GM19397 (cell line): ENCODE measurements at regions not wholly inside any gene's neighbourhood (a gene's known extent, or its start where the extent isn't known, plus 50 kb on each side); places are given as distances from the start of the nearest gene placed in this dataset.

Source experiments
- ATAC-seq: cut with Tn5 transposase; IDR thresholded peaks from one replicate; pipeline ENCODE4 v1.9.1; 2021; ENCODE audit warnings: mild to moderate bottlenecking, moderate library complexity; ENCODE audit not compliant: unreplicated experiment

GRCh38 chr13:106433066-106433465, 102.4 kb downstream of the EFNB2 start:
- ATAC-seq, result no peak

GRCh38 chr13:106432636-106433035, 102.8 kb downstream of the EFNB2 start:
- ATAC-seq, result no peak

- ATAC-seq, result no peak
Observed at GRCh38 chr13:106426909-106427308, 108.6 kb downstream of the EFNB2 start.

GRCh38 chr13:106425661-106426060, 109.8 kb downstream of the EFNB2 start:
- ATAC-seq, result no peak

- ATAC-seq, result no peak
Observed at GRCh38 chr13:106424805-106425204, 110.7 kb downstream of the EFNB2 start.

- ATAC-seq, result no peak
Observed at GRCh38 chr13:106423530-106423929, 111.9 kb downstream of the EFNB2 start.

- no peak for ATAC-seq
Observed at GRCh38 chr13:106418556-106418955, 116.9 kb downstream of the EFNB2 start.

DNA sequence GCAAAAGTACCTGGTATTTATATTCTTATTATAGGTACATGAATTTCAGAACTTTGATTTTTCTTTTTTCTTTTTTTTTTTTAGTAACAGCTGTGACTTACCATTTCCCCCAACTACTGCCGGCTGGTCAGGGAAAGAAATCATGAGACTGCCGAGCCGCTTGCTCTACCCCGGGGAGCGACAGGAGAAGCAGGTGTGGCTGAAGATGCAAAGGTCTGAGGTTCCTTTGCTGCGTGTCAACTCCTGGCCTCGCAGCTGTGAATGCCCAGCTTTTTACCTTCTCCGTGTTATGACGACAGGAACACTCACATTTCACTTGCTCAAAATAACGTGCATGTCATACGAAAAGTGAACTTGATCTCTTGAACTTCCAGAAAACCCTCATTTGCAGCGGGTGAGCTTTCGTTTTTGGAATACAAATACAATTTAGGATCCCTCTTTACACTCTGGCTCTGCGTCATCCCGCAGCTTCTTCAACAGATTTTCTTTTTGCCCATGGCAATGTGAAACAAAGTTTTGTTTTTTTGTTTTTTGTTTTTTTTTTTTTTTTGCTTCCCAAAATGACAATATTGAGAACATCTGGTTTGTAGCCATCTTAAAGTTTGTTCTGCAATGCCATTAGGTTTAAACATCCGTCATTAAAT, 117.9 kb downstream of the EFNB2 start:
- ATAC-seq, result no peak

GRCh38 chr13:106416645-106417044, 118.8 kb downstream of the EFNB2 start:
- ATAC-seq, result no peak

- no peak for ATAC-seq
Observed at GRCh38 chr13:106415971-106416370, 119.5 kb downstream of the EFNB2 start.

- ATAC-seq, result no peak
Observed at GRCh38 chr13:106415442-106415841, 120.0 kb downstream of the EFNB2 start.

DNA sequence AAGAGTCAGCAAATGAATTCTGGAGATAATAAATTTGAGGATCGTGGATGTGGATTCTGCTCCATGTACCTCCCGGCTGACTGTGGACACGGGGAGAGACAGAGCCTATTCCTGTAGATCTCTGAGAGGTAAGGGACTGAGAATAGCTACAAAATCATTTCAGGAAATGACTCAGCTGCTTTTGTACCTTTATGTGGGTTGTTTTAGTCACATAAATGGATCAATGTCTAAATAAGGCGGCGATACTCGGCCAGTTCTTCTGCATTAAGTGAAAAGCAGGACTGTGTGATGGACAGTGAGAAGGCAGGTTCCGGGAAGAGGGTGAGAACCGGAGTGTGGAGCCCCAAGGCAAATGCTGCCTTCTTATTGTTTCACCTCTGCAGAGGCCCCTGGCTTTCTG, 128.1 kb downstream of the EFNB2 start:
- no peak for ATAC-seq

- no peak for ATAC-seq
Observed at GRCh38 chr13:106405731-106406130, 129.7 kb downstream of the EFNB2 start.

DNA sequence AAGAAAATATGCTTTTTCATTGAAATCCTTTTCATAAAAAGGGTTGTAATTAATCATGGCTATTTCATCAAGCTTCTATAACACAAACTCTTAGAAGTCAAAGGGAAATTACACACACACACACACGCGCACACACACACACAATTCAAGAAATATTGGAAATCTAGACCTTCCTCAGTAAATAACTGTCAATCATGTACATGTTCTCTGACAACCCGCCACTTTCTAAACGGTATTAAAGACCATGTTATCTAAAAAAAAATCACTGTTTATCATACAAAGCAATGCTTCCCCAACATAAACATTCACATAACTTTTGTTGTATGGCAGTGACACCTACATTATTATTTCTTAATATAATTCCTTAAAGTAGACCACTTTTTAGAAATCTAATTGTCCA, 132.2 kb downstream of the EFNB2 start:
- no peak for ATAC-seq

DNA sequence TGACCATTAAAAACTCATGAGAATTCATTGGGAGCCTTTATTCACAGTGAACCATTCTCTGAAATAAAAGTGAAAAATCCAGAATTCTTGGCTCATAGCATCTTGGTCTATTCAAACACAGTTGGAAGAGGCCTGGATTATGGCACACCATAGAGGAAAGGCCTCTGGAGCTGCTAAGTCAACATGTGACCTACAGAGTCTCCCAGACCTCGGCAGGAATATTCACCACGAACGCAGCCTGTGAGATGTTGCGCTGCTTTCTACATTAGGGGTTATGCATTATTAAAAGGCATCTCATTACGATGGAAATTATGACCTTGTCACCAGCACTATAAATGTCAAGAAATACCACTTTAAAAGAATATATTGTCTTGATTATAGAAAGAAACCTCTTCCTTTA, 132.6 kb downstream of the EFNB2 start:
- no peak for ATAC-seq

DNA sequence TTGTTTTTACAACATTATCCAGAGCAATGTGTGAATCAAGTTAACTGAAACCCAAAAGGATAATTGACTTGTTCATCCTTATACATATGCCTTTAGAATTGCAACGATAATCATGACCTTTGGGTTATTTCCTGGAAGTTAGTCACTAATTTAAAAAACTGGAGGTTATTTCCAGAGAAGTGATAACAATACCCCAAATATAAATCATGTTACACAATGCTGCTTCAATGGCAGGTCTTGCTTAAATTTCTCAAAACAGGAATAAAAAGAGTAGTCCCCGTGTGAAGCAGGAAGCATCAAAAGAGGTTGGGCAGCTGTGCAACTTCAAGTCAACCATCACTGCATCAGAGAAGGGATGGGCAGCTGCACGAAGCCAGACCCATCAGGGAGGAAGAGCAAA, 134.4 kb downstream of the EFNB2 start:
- no peak for ATAC-seq

DNA sequence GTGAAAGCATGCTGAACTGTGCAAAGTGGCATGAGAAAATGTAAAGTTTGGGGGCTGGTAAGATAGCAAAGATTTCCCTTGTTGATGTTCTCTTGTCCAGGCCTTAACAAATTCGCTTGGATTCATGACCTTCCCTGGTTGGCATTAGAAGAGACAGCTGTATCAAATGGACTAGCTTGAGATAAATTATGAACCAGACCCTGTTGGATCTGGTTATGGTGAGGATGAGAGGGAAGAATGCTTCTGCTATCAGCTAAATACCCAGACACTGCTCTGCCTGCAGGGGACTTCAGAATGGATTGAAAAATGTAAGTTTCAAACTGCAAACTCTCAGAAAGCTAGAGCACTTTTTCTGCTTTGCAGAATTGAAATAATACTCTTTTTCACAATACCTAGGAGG, 135.2 kb downstream of the EFNB2 start:
- no peak for ATAC-seq

DNA sequence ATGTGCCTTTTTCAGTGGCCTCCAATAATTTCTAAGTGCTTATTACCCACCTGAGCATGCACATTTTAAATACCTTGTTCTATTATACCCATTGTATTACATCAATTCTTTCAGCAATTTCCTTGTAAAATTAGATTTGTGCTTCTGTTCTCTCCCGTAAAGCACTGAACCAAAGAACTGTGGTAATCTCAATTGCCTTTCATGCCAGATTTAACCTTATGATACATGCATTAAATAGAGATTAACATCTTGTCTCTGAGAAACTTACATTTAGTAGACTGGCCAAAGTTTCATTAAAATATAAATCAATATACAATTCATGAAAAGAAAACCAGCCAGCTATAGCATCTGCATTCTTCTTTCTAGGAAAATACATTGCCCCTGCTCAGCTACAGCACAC, 137.2 kb downstream of the EFNB2 start:
- no peak for ATAC-seq

DNA sequence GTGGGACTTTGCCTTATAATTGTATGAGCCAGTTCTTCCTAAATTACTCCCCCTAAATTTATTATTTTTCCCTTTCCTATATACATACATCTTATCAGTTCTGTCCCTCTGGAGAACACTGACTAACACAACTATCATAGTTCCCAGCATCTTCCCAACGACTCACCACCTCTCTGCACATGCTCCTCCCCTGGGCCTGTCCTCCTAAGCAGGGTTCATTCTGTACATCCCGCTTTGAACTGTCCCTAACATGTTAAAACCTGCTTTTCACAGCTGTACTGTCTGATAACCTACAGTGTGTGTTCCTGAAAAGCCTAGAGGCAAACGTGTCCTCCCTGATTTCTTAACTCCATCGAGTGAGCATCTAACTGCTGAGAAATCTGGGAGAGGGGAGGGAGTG, 141.7 kb downstream of the EFNB2 start:
- no peak for ATAC-seq

- no peak for ATAC-seq
Observed at GRCh38 chr13:106391681-106392080, 143.8 kb downstream of the EFNB2 start.

- no peak for ATAC-seq
Observed at GRCh38 chr13:106391271-106391670, 144.2 kb downstream of the EFNB2 start.

DNA sequence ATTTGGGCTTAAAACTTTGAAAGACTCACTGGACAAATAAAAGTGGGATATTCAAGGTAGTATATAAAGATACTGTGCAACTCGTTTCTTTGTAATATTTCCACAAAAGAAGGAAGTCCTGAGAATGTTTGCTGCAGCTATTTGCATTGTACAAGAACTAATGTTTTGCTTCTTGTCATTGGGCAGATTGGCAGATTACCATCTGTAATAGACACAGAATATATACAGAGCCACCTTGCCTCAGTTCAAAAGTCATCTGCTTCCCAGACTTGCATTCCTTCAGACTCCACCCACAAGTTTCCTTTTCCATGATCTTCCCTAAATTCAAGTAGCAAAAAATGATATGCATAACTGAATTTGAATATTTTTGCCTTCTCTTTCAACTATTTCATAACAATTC, 145.1 kb downstream of the EFNB2 start:
- ATAC-seq, result no peak

DNA sequence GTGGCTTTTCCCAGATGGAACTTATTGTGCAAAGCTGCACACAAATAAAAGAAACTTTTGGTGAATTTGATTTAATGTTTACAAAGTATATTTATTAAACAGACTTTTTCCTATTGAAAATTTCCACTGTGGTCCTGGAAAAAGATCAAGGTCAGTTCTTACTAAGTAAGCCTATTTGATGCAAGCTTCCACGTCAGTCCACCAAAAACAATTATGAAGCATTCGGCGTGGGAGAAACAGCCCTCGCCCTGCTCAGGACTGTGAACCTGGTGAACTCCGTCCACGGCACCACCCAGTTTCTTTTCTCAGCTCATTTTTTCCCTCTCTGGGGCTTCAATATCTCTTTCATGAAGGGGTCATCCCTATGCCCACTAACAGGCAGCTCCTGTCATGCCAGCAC, 149.8 kb downstream of the EFNB2 start:
- no peak for ATAC-seq
